D721Med (cell line): ENCODE measurements at regions not wholly inside any gene's neighbourhood (a gene's known extent, or its start where the extent isn't known, plus 50 kb on each side); places are given as distances from the start of the nearest gene placed in this dataset.

Experiments
- DNase-seq: peaks from one replicate; pipeline ENCODE4 v3.0.0; 2011; ENCODE audit warnings: low spot score; ENCODE audit not compliant: insufficient read length
- FAIRE-seq: peaks from 2 replicates; lab custom pipeline; 2011; peaks lifted over from hg19 to GRCh38; lab: Jason Lieb, UNC
- CTCF ChIP-seq: IDR thresholded peaks from 2 replicates; pipeline ENCODE4 v1.5.1; 2012; ENCODE audit warnings: mild to moderate bottlenecking, control low read depth; ENCODE audit not compliant: insufficient read depth; ENCODE audit errors: missing control alignments

- DNase-seq = no peak
- TF ChIP-seq CTCF = no peak
- FAIRE-seq = no peak
Measured at GRCh38 chr1:4595341-4596225, 58.8 kb upstream of the AJAP1 start.

GRCh38 chr1:4596486-4596885, 57.9 kb upstream of the AJAP1 start:
- no peak for TF ChIP-seq CTCF
- no peak for FAIRE-seq

GRCh38 chr1:4597020-4597419, 57.4 kb upstream of the AJAP1 start:
- DNase-seq = no peak
- TF ChIP-seq CTCF = no peak
- no peak for FAIRE-seq

More at GRCh38 chr1:4596486-4596885, 57.9 kb upstream of the AJAP1 start:
- DNase-seq = no peak

GRCh38 chr1:4598561-4598960, 55.8 kb upstream of the AJAP1 start:
- DNase-seq = no peak
- no peak for FAIRE-seq
- no peak for TF ChIP-seq CTCF

GRCh38 chr1:4599521-4599920, 54.9 kb upstream of the AJAP1 start:
- no peak for TF ChIP-seq CTCF
- FAIRE-seq (no peak), DNase-seq (no peak)

GRCh38 chr1:4599951-4600481, 54.4 kb upstream of the AJAP1 start:
- TF ChIP-seq CTCF = no peak
- FAIRE-seq (no peak), DNase-seq (no peak)
